Loucy (cell line): ENCODE measurements at regions not wholly inside any gene's neighbourhood (a gene's known extent, or its start where the extent isn't known, plus 50 kb on each side); places are given as distances from the start of the nearest gene placed in this dataset.

Source experiments
- H2AFZ ChIP-seq: fragments of 200-600 bp; sonication (generic); 2 replicates; pipeline ENCODE4 v1.6.0; 2016; ENCODE audit warnings: antibody characterized with exemption, mild to moderate bottlenecking, low read length, moderate library complexity
- H3F3A ChIP-seq: fragments of 200-600 bp; 2 replicates; pipeline ENCODE4 v1.6.0; 2016; ENCODE audit warnings: antibody characterized with exemption, low read depth, mild to moderate bottlenecking
- H3K27me3 ChIP-seq: fragments of 200-600 bp; sonication (generic); 2 replicates; pipeline ENCODE4 v1.6.1; 2014; ENCODE audit warnings: low read length, mild to moderate bottlenecking; ENCODE audit not compliant: insufficient read depth, poor library complexity, severe bottlenecking
- H3K36me3 ChIP-seq: fragments of 200-600 bp; sonication (generic); 2 replicates; pipeline ENCODE4 v1.6.1; 2016; ENCODE audit warnings: low read length; ENCODE audit not compliant: insufficient read depth
- H3K4me1 ChIP-seq: fragments of 200-600 bp; sonication (generic); 2 replicates; pipeline ENCODE4 v1.5.1; 2014; ENCODE audit warnings: low read length, mild to moderate bottlenecking; ENCODE audit not compliant: insufficient read depth, poor library complexity, severe bottlenecking
- H3K4me2 ChIP-seq: fragments of 200-600 bp; sonication (generic); 2 replicates; pipeline ENCODE4 v1.6.0; 2014; ENCODE audit warnings: antibody characterized with exemption, low read length, low read depth, mild to moderate bottlenecking; ENCODE audit not compliant: poor library complexity, severe bottlenecking
- H3K4me3 ChIP-seq: fragments of 200-600 bp; sonication (generic); 2 replicates; pipeline ENCODE4 v1.5.1; 2014; ENCODE audit warnings: low read length, mild to moderate bottlenecking, mixed read lengths; ENCODE audit not compliant: poor library complexity, severe bottlenecking
- H3K79me2 ChIP-seq: fragments of 200-600 bp; sonication (generic); 2 replicates; pipeline ENCODE4 v1.6.1; 2014; ENCODE audit warnings: low read length; ENCODE audit not compliant: insufficient read depth
- H3K9ac ChIP-seq: fragments of 200-600 bp; sonication (generic); 2 replicates; pipeline ENCODE4 v1.6.0; 2014; ENCODE audit warnings: mild to moderate bottlenecking, low read depth, low read length, moderate library complexity; ENCODE audit not compliant: poor library complexity, severe bottlenecking
- H3K9me2 ChIP-seq: fragments of 200-600 bp; sonication (generic); replicated peaks from 2 replicates; pipeline ENCODE4 v1.6.1; 2016; ENCODE audit warnings: low read depth, low read length, mixed read lengths
- H3K9me3 ChIP-seq: fragments of 200-600 bp; sonication (generic); 2 replicates; pipeline ENCODE4 v1.6.1; 2014; ENCODE audit warnings: mild to moderate bottlenecking, antibody characterized with exemption, low read length, low read depth; ENCODE audit not compliant: insufficient read depth
- H4K20me1 ChIP-seq: fragments of 200-600 bp; sonication (generic); 2 replicates; pipeline ENCODE4 v1.6.0; 2014; ENCODE audit warnings: antibody characterized with exemption, low read length, mild to moderate bottlenecking; ENCODE audit not compliant: insufficient read depth, poor library complexity, severe bottlenecking
- CTCF ChIP-seq: fragments of 200-600 bp; sonication (generic); conservative IDR thresholded peaks from 2 replicates; pipeline ENCODE4 v1.5.1; 2014; ENCODE audit warnings: mild to moderate bottlenecking, antibody characterized with exemption, low read length
- EZH2phosphoT487 ChIP-seq: fragments of 200-600 bp; IDR thresholded peaks from 2 replicates; pipeline ENCODE4 v1.6.1; 2018; ENCODE audit warnings: antibody characterized with exemption, mild to moderate bottlenecking, moderate library complexity, borderline replicate concordance

DNA sequence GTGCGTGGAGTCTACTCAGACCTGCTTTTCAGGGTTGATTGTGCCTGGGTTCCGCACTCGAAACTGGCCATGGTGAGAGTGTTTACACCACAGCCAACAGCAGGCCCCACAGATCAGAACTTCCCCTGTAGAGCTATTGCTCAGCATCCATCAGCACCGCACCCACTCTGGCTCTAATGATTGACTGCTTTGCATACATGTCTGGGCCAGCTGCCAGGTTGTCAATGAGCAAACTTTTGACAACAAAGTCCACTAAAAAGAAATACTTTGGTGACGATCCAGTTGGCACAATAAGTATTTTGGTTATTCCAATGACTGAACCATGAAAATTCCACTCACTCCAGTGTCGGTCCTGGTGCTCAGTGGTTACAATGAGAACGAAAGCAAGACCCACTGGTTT, 190.7 kb downstream of the FOXL1 start:
- no peaks in the 10 kb centered on the region for H3K27me3 ChIP-seq
- H3K4me2 ChIP-seq: no peak overlapping the region
- H2AFZ ChIP-seq: no peak overlapping the region
- H3K9me2 ChIP-seq: no peaks in the 10 kb centered on the region
- no peak overlapping the region for H3K4me3 ChIP-seq
- TF ChIP-seq EZH2phosphoT487 (no peak), CTCF (no peak)
- H4K20me1 ChIP-seq: no peaks in the 10 kb centered on the region
- H3K4me1 ChIP-seq: no peaks in the 10 kb centered on the region
- H3F3A ChIP-seq: no peaks in the 10 kb centered on the region
- no peaks in the 10 kb centered on the region for H3K79me2 ChIP-seq
- H3K9me3 ChIP-seq: no peaks in the 10 kb centered on the region
- no peaks in the 10 kb centered on the region for H3K36me3 ChIP-seq
- no peak overlapping the region for H3K9ac ChIP-seq

DNA sequence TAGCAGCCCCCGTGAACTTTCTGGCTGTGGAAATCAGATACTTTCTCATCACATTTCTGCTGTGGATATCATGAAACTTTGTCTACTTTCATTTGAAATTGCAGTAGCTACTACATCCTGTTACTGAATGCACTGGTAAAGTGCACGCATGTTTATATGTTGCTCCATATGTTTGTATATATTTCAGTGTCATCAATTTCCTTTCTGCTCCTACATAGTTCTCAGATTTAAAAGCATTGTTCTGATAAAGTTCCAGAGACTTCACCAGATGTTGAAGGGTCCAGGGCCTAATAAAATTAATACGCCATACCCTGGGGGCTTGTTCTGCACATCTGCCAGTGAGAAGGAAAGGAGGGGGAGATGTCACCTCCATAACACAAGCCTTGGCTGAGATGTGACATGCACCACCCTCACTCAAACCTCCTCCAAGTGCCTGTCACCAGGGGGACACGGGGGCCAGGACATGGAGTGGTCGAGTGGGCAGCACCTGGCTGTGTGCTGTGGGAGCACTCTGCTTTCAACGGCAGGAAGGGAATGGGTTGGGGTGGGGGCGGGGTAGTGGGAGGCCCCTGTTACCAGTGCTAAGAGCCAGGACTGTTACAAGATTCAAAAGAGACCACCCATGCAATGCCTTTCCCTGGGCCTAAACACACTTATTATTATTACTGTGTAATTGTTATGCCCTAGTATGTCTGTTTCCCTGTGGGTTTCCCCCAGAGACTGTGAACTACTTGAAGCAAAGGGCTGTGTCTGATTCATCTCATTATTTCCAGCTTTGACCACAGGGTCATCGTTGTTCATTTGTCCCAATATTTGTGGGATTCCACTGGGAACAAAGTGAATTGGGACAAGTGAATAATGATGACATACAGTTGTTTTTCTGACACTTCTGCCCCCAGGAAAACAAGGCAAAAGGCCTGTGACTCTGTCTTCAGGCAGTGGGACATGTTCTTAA, 193.4 kb downstream of the FOXL1 start:
- H3K79me2 ChIP-seq: no peaks in the 10 kb centered on the region
- H3K9me3 ChIP-seq: no peaks in the 10 kb centered on the region
- H3K9ac ChIP-seq: no peak overlapping the region
- no peaks in the 10 kb centered on the region for H3K27me3 ChIP-seq
- no peaks in the 10 kb centered on the region for H3F3A ChIP-seq
- no peak overlapping the region for H2AFZ ChIP-seq
- H4K20me1 ChIP-seq: no peaks in the 10 kb centered on the region
- no peak for TF ChIP-seq EZH2phosphoT487
- TF ChIP-seq CTCF: no peak
- no peaks in the 10 kb centered on the region for H3K4me1 ChIP-seq
- H3K9me2 ChIP-seq: no peaks in the 10 kb centered on the region
- H3K4me3 ChIP-seq: no peak overlapping the region
- no peaks in the 10 kb centered on the region for H3K36me3 ChIP-seq
- no peak overlapping the region for H3K4me2 ChIP-seq

- no peak overlapping the region for H3K9ac ChIP-seq
- TF ChIP-seq EZH2phosphoT487 (no peak), CTCF (no peak)
Measured at GRCh38 chr16:86772671-86773353, 194.5 kb downstream of the FOXL1 start.

More at GRCh38 chr16:86772671-86773353, 194.5 kb downstream of the FOXL1 start:
- H2AFZ ChIP-seq: no peak overlapping the region
- H3F3A ChIP-seq: no peaks in the 10 kb centered on the region
- no peaks in the 10 kb centered on the region for H3K9me3 ChIP-seq
- H3K4me2 ChIP-seq: no peak overlapping the region
- no peaks in the 10 kb centered on the region for H3K79me2 ChIP-seq
- no peaks in the 10 kb centered on the region for H3K27me3 ChIP-seq
- H3K36me3 ChIP-seq: no peaks in the 10 kb centered on the region
- no peak overlapping the region for H3K4me3 ChIP-seq
- no peaks in the 10 kb centered on the region for H3K9me2 ChIP-seq
- no peaks in the 10 kb centered on the region for H4K20me1 ChIP-seq
- H3K4me1 ChIP-seq: no peaks in the 10 kb centered on the region
